ENCODE measurements at regions not wholly inside any gene's neighbourhood (a gene's known extent, or its start where the extent isn't known, plus 50 kb on each side); places are given as distances from the start of the nearest gene placed in this dataset.

GRCh38 chr5:174501461-174502069, 222.8 kb upstream of the MSX2 start:
- DNase-seq (ENCODE audit: low read depth, low spot score) (no peak), ATAC-seq (no peak)
- Histone ChIP-seq H3K4me1 (ENCODE audit: control insufficient read depth, insufficient read depth, low read length) (peaks cover 27% of the 10 kb centered on the region), H3K36me3 (ENCODE audit: control insufficient read depth, insufficient read depth, low read length) (no peaks in the 10 kb centered on the region), H3K4me3 (ENCODE audit: low read depth in 2 of 2, low read length in 2 of 2) (no peak overlapping the region), H3K27ac (ENCODE audit: low read length) (peak overlapping the region; percentile 81; the same call in 1 of the 2 replicates), H3K9me3 (ENCODE audit: control insufficient read depth, insufficient read depth, low read depth, low read length) (peaks cover 28% of the 10 kb centered on the region; the same call in 1 of the 2 replicates), H3K27me3 (ENCODE audit: control insufficient read depth, insufficient read depth, low read length) (no peaks in the 10 kb centered on the region)
- POLR2A ChIA-PET: interaction anchor here (0.6 kb wide), 1 partner anchor 309 kb away, joined by 3 read pairs; no protein-coding TSS in a partner anchor
- TF ChIP-seq REST (IDR thresholded peaks at IDR 0.05; ENCODE audit: insufficient read depth in 1 of 2, low read depth in 2 of 2, low read length in 1 of 2) (no peak), SIN3A (IDR thresholded peaks at IDR 0.05; ENCODE audit: borderline replicate concordance, insufficient read depth, low read depth, low read length) (no peak), POLR2AphosphoS5 (IDR thresholded peaks at IDR 0.05; ENCODE audit: low read depth, low read length) (no peak), CTCF (IDR thresholded peaks at IDR 0.05) (no peak), TCF7L2 (IDR thresholded peaks at IDR 0.05; ENCODE audit: low read depth, low read length) (no peak)
- BruUV-seq (replicated peaks): no TSS peak
- in situ Hi-C loops (cut with HindIII; ENCODE audit: low pct_unique_long_range_greater_than_20kb, low sequenced_read_pairs) (no loop called here), intact Hi-C loops (cut with micrococcal nuclease; ENCODE audit: unreplicated experiment) (no loop called here)
- CTCF ChIA-PET: no interaction called here

GRCh38 chr5:174503086-174503460, 221.3 kb upstream of the MSX2 start:
- no peaks in the 10 kb centered on the region for H3K36me3 ChIP-seq (ENCODE audit: control insufficient read depth, insufficient read depth, low read length)
- ATAC-seq (no peak), DNase-seq (ENCODE audit: low read depth, low spot score) (no peak)
- POLR2A ChIA-PET: no interaction called here
- CTCF ChIA-PET: no interaction called here
- TF ChIP-seq TCF7L2 (IDR thresholded peaks at IDR 0.05; ENCODE audit: low read depth, low read length) (no peak), REST (IDR thresholded peaks at IDR 0.05; ENCODE audit: insufficient read depth in 1 of 2, low read depth in 2 of 2, low read length in 1 of 2) (no peak), POLR2AphosphoS5 (IDR thresholded peaks at IDR 0.05; ENCODE audit: low read depth, low read length) (no peak), SIN3A (IDR thresholded peaks at IDR 0.05; ENCODE audit: borderline replicate concordance, insufficient read depth, low read depth, low read length) (no peak), CTCF (IDR thresholded peaks at IDR 0.05) (no peak)
- BruUV-seq (replicated peaks): no TSS peak
- in situ Hi-C loops (cut with HindIII; ENCODE audit: low pct_unique_long_range_greater_than_20kb, low sequenced_read_pairs): no loop called here
- peaks cover 18% of the 10 kb centered on the region; the same call in 1 of the 2 replicates for H3K9me3 ChIP-seq (ENCODE audit: control insufficient read depth, insufficient read depth, low read depth, low read length)
- H3K4me1 ChIP-seq (ENCODE audit: control insufficient read depth, insufficient read depth, low read length): peaks cover 29% of the 10 kb centered on the region
- intact Hi-C loops (cut with micrococcal nuclease; ENCODE audit: unreplicated experiment): no loop called here
- H3K27me3 ChIP-seq (ENCODE audit: control insufficient read depth, insufficient read depth, low read length): no peaks in the 10 kb centered on the region
- H3K27ac ChIP-seq (ENCODE audit: low read length): peak overlapping the region; percentile 81
- H3K4me3 ChIP-seq (ENCODE audit: low read depth in 2 of 2, low read length in 2 of 2): peak overlapping the region in 1 of 2 experiments; percentile 54; a peak in 2 of 4 replicates

All from Panc1 (cell line).